Osteocyte (in vitro differentiated cells): ENCODE measurements at regions not wholly inside any gene's neighbourhood (a gene's known extent, or its start where the extent isn't known, plus 50 kb on each side); places are given as distances from the start of the nearest gene placed in this dataset.

Source experiments
- DNase-seq: peaks from one replicate; pipeline ENCODE4 v3.0.0; 2021; ENCODE audit warnings: mixed read lengths; ENCODE audit not compliant: unreplicated experiment; ENCODE audit errors: extremely low spot score
- H3K27ac Mint-ChIP-seq: one replicate; pipeline ENCODE4 v1.8.0; 2021; ENCODE audit warnings: mild to moderate bottlenecking, mixed read lengths; ENCODE audit not compliant: unreplicated experiment
- H3K27me3 Mint-ChIP-seq: one replicate; pipeline ENCODE4 v1.8.0; 2021; ENCODE audit warnings: mixed read lengths; ENCODE audit not compliant: unreplicated experiment
- H3K36me3 Mint-ChIP-seq: one replicate; pipeline ENCODE4 v1.8.0; 2021; ENCODE audit warnings: mixed read lengths; ENCODE audit not compliant: unreplicated experiment
- H3K4me1 Mint-ChIP-seq: one replicate; pipeline ENCODE4 v1.8.0; 2021; ENCODE audit warnings: mixed read lengths; ENCODE audit not compliant: unreplicated experiment
- H3K4me3 Mint-ChIP-seq: one replicate; pipeline ENCODE4 v1.8.0; 2021; ENCODE audit warnings: mild to moderate bottlenecking, moderate library complexity, mixed read lengths; ENCODE audit not compliant: unreplicated experiment
- H3K9me3 Mint-ChIP-seq: one replicate; pipeline ENCODE4 v1.8.0; 2021; ENCODE audit warnings: mixed read lengths; ENCODE audit not compliant: unreplicated experiment
- TF ChIP-seq, protein P1 (sequence below): fragments of 200-600 bp; sonication (generic); IDR thresholded peaks from 2 replicates; pipeline ENCODE4 v1.5.0; 2021; ENCODE audit warnings: antibody characterized with exemption, mild to moderate bottlenecking, moderate library complexity

DNA sequence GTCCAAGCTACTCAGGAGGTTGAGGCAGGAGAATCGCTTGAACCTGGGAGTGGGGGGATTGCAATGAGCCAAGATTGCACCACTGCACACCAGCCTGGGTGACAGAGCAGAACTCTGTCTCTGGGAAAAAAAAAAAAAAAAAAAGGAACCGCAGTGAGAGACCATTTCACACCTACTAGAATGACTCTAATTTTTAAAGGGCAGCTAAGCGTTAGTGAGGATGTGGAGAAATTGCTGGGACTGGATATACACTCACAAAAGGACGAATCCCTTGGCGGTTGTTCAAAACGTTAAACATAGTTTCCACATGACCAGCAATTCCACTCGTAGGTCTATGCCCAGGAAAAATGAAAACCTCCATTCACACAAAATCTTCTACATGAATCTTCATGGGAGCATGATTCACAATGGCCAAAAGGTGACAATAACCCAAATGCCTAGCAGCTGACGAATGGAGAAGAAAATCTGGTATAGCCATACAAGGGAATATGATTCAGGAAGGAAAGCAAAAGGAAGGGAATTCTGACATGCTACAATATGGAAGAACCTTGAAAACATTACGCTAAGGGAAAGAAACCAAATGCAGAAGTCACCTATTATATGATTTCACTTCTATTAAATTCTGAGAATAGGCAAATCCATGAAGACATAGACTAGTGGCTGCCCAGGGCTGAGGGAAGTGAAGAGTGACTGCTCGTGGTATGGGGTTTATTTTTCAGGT lies 127.0 kb downstream of the CHSY1 start:
- no peaks in the 10 kb centered on the region for H3K36me3 Mint-ChIP-seq
- peak overlapping the region; percentile 61 for H3K27ac Mint-ChIP-seq
- no peak for DNase-seq
- TF ChIP-seq, protein P1, sequence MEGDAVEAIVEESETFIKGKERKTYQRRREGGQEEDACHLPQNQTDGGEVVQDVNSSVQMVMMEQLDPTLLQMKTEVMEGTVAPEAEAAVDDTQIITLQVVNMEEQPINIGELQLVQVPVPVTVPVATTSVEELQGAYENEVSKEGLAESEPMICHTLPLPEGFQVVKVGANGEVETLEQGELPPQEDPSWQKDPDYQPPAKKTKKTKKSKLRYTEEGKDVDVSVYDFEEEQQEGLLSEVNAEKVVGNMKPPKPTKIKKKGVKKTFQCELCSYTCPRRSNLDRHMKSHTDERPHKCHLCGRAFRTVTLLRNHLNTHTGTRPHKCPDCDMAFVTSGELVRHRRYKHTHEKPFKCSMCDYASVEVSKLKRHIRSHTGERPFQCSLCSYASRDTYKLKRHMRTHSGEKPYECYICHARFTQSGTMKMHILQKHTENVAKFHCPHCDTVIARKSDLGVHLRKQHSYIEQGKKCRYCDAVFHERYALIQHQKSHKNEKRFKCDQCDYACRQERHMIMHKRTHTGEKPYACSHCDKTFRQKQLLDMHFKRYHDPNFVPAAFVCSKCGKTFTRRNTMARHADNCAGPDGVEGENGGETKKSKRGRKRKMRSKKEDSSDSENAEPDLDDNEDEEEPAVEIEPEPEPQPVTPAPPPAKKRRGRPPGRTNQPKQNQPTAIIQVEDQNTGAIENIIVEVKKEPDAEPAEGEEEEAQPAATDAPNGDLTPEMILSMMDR = no peak
- H3K9me3 Mint-ChIP-seq = no peaks in the 10 kb centered on the region
- no peak overlapping the region for H3K4me3 Mint-ChIP-seq
- H3K4me1 Mint-ChIP-seq = peaks cover 74% of the 10 kb centered on the region
- H3K27me3 Mint-ChIP-seq = no peaks in the 10 kb centered on the region

DNA sequence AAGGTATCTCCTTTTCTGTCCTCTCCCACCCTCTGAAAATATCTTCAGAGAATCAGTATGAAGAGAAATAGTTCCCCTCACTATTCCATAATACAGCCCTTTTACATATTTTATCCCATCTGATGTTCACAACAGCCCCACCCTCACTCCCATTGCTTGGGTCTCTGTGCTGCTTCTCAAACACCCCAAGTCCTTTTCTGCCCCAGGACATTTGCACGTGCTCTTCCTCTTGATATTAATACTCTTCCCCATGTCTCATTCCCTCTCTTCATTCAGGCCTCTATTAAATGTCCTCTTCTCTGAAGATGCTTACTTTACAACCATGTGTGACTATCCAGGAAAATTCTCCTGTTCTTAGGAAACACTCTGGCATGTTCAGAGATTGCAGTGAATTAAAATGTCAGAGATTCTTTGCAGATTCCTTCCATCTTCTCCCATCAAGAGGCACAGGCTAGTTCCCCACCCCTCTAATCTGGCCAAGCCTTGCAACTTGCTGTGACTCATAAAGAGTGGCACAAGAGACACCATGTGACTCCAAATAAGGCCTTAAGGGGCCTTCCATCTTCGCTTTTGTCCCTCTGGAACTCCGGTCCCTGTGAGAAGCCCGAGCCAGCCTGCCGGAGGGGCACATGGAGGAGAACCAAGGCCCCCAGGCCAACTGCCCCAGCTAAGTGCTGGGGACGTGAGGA lies 128.5 kb downstream of the CHSY1 start:
- Mint-ChIP-seq H3K4me3 (no peak overlapping the region), H3K27ac (peak overlapping the region; percentile 69), H3K9me3 (no peaks in the 10 kb centered on the region), H3K36me3 (no peaks in the 10 kb centered on the region), H3K27me3 (no peaks in the 10 kb centered on the region), H3K4me1 (peaks cover 68% of the 10 kb centered on the region)
- DNase-seq = no peak
- TF ChIP-seq, protein P1 = no peak

DNA sequence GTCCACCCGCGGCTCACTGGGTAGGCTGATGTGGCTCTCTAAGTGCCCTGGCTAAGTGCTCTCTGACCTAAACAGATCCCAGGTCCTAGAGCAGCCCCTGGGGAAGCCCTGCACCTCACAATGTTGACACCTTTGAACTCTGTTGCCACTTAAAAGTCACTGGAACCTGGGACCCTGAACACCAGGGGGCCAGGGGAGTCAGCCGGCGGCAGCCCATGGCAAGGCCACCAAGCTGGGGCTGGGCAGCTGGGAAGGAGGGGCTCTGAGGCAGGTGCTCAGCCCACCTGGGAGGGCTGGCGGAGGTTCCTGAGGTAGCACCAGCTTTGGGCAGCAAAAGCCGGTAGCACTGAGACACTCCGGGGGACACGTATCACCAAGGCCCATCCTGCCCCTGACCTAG lies 129.0 kb downstream of the CHSY1 start:
- Mint-ChIP-seq H3K4me1 (peaks cover 63% of the 10 kb centered on the region), H3K27ac (peak overlapping the region; percentile 69), H3K27me3 (no peaks in the 10 kb centered on the region), H3K36me3 (no peaks in the 10 kb centered on the region), H3K4me3 (no peak overlapping the region), H3K9me3 (no peaks in the 10 kb centered on the region)
- no peak for DNase-seq
- TF ChIP-seq, protein P1 = no peak

DNA sequence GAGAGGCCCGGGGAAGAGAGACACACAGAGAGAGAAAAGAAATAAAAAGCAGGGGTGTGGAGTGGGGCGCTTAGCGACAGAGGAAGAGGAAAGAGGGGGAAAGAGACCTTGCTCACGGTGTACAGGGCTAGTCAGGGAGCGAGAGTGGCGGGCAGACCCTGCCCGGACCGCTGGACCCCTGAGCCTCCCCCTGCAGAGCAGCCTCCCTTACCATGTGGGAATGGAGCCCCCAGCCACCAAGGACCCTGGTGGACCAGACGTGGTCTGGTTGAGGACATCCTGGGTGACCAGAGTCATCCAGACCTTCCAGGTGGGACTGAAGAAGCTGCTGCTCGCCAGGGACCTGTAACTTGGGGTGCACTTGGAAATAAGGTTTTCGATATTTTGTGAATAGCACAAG lies 129.6 kb downstream of the CHSY1 start:
- Mint-ChIP-seq H3K4me3 (peak overlapping the region; percentile 16), H3K27me3 (no peaks in the 10 kb centered on the region), H3K4me1 (peaks cover 57% of the 10 kb centered on the region), H3K36me3 (no peaks in the 10 kb centered on the region), H3K27ac (peak overlapping the region; percentile 63), H3K9me3 (no peaks in the 10 kb centered on the region)
- TF ChIP-seq, protein P1 = no peak
- no peak for DNase-seq

DNA sequence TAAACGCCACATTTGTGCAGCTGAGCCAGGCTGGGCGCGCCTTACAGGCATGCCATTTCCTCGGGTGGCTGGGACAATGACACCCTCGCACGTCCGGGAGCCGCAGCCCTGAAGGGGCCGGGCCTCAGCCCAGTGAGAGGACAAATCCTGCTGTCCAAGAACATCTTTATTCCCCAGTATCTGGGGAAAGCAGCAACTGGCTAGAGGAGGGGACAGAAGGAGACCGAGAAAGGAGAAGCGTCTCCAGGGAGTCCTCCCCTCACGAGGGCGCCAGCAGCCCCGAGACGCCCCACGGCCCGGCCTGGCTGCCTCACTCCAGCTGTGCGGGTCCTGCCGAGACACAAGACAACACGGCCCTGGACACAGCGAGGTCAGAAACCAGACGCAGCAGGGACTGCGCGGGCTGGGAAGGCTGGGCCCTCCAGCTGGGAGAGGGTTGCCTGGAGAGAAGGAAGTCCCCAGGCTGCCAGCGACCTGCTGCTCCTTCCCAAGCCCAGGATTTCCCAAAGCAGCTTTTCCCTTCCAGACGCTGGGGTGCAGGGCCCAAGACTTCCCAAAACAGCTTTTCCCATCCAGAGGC lies 130.2 kb downstream of the CHSY1 start:
- peak overlapping the region; percentile 63 for H3K27ac Mint-ChIP-seq
- peaks cover 53% of the 10 kb centered on the region for H3K4me1 Mint-ChIP-seq
- no peak for DNase-seq
- no peaks in the 10 kb centered on the region for H3K27me3 Mint-ChIP-seq
- TF ChIP-seq, protein P1 = peak; percentile 37
- H3K4me3 Mint-ChIP-seq = peak overlapping the region; percentile 16
- no peaks in the 10 kb centered on the region for H3K36me3 Mint-ChIP-seq
- no peaks in the 10 kb centered on the region for H3K9me3 Mint-ChIP-seq
